ENCODE measurements at regions not wholly inside any gene's neighbourhood (a gene's known extent, or its start where the extent isn't known, plus 50 kb on each side); places are given as distances from the start of the nearest gene placed in this dataset.

- peaks cover 17% of the 10 kb centered on the region for H3K27me3 Mint-ChIP-seq (ENCODE audit: insufficient read depth)
- no peak overlapping the region for H3K4me3 Mint-ChIP-seq
- no peaks in the 10 kb centered on the region for H3K9me3 Mint-ChIP-seq
- no peak for DNase-seq
- no peak for TF ChIP-seq CTCF (IDR thresholded peaks at IDR 0.05)
- no peak overlapping the region for H3K27ac Mint-ChIP-seq
- peaks cover 26% of the 10 kb centered on the region for H3K4me1 Mint-ChIP-seq (ENCODE audit: low read depth)
- H3K36me3 Mint-ChIP-seq (ENCODE audit: low read depth), result no peaks in the 10 kb centered on the region
Measured at GRCh38 chr9:99362321-99362720, 140.2 kb downstream of the SEC61B start.

GRCh38 chr9:99363509-99363908 lies 141.4 kb downstream of the SEC61B start:
- no peaks in the 10 kb centered on the region for H3K9me3 Mint-ChIP-seq
- no peak for DNase-seq
- peaks cover 38% of the 10 kb centered on the region for H3K4me1 Mint-ChIP-seq (ENCODE audit: low read depth)
- no peak overlapping the region for H3K27ac Mint-ChIP-seq
- H3K4me3 Mint-ChIP-seq, result no peak overlapping the region
- H3K27me3 Mint-ChIP-seq (ENCODE audit: insufficient read depth), result peaks cover 17% of the 10 kb centered on the region
- TF ChIP-seq CTCF (IDR thresholded peaks at IDR 0.05), result no peak
- no peaks in the 10 kb centered on the region for H3K36me3 Mint-ChIP-seq (ENCODE audit: low read depth)

- H3K27me3 Mint-ChIP-seq (ENCODE audit: insufficient read depth), result peaks cover 15% of the 10 kb centered on the region
- H3K9me3 Mint-ChIP-seq, result no peaks in the 10 kb centered on the region
- H3K4me3 Mint-ChIP-seq, result peak overlapping the region; percentile 2; the same call in 1 of the 2 replicates
- peak overlapping the region; percentile 55 for H3K27ac Mint-ChIP-seq
- no peak for TF ChIP-seq CTCF (IDR thresholded peaks at IDR 0.05)
- H3K4me1 Mint-ChIP-seq (ENCODE audit: low read depth), result peaks cover 55% of the 10 kb centered on the region
- peak; percentile 73 for DNase-seq
- no peaks in the 10 kb centered on the region for H3K36me3 Mint-ChIP-seq (ENCODE audit: low read depth)
Measured at GRCh38 chr9:99365233-99365980, 143.3 kb downstream of the SEC61B start.

- no peak for TF ChIP-seq CTCF (IDR thresholded peaks at IDR 0.05)
- Mint-ChIP-seq H3K4me1 (ENCODE audit: low read depth) (peaks cover 55% of the 10 kb centered on the region), H3K36me3 (ENCODE audit: low read depth) (no peaks in the 10 kb centered on the region), H3K27me3 (ENCODE audit: insufficient read depth) (peaks cover 8% of the 10 kb centered on the region), H3K9me3 (no peaks in the 10 kb centered on the region), H3K4me3 (no peak overlapping the region), H3K27ac (no peak overlapping the region)
- DNase-seq, result no peak
Measured at GRCh38 chr9:99366183-99366582, 144.1 kb downstream of the SEC61B start.

GRCh38 chr9:99366621-99367020 lies 144.5 kb downstream of the SEC61B start:
- H3K36me3 Mint-ChIP-seq (ENCODE audit: low read depth), result no peaks in the 10 kb centered on the region
- no peak overlapping the region for H3K4me3 Mint-ChIP-seq
- peaks cover 55% of the 10 kb centered on the region for H3K4me1 Mint-ChIP-seq (ENCODE audit: low read depth)
- peaks cover 6% of the 10 kb centered on the region for H3K27me3 Mint-ChIP-seq (ENCODE audit: insufficient read depth)
- no peak for DNase-seq
- TF ChIP-seq CTCF (IDR thresholded peaks at IDR 0.05), result no peak
- H3K27ac Mint-ChIP-seq, result peak overlapping the region; percentile 30; the same call in 1 of the 2 replicates
- H3K9me3 Mint-ChIP-seq, result no peaks in the 10 kb centered on the region
